ENCODE measurements at regions not wholly inside any gene's neighbourhood (a gene's known extent, or its start where the extent isn't known, plus 50 kb on each side); places are given as distances from the start of the nearest gene placed in this dataset.

GRCh38 chr12:4011597-4011996 lies 138.4 kb upstream of the PARP11 start:
- TF ChIP-seq CTCF (IDR thresholded peaks at IDR 0.05; ENCODE audit: insufficient read depth, low read length, poor library complexity, severe bottlenecking) = no peak
- DNase-seq (ENCODE audit: extremely low read depth, insufficient read length) = no peak
- H3K4me3 ChIP-seq (replicated peaks; ENCODE audit: low read depth, low read length) = no peak overlapping the region
- no peaks in the 10 kb centered on the region for H3K27me3 ChIP-seq (replicated peaks; ENCODE audit: control insufficient read depth, insufficient read depth, low read length)
- no peaks in the 10 kb centered on the region for H3K36me3 ChIP-seq (ENCODE audit: control insufficient read depth, insufficient read depth, low read length)

GRCh38 chr12:4009979-4010704 lies 136.9 kb upstream of the PARP11 start:
- Histone ChIP-seq H3K27me3 (replicated peaks; ENCODE audit: control insufficient read depth, insufficient read depth, low read length) (no peaks in the 10 kb centered on the region), H3K4me3 (replicated peaks; ENCODE audit: low read depth, low read length) (no peak overlapping the region), H3K36me3 (ENCODE audit: control insufficient read depth, insufficient read depth, low read length) (no peaks in the 10 kb centered on the region)
- no peak for TF ChIP-seq CTCF (IDR thresholded peaks at IDR 0.05; ENCODE audit: insufficient read depth, low read length, poor library complexity, severe bottlenecking)
- DNase-seq (ENCODE audit: extremely low read depth, insufficient read length) = no peak

- TF ChIP-seq CTCF (IDR thresholded peaks at IDR 0.05; ENCODE audit: insufficient read depth, low read length, poor library complexity, severe bottlenecking) = no peak
- H3K36me3 ChIP-seq (ENCODE audit: control insufficient read depth, insufficient read depth, low read length) = no peaks in the 10 kb centered on the region
- peaks cover 2% of the 10 kb centered on the region for H3K27me3 ChIP-seq (replicated peaks; ENCODE audit: control insufficient read depth, insufficient read depth, low read length)
- no peak for DNase-seq (ENCODE audit: extremely low read depth, insufficient read length)
- H3K4me3 ChIP-seq (replicated peaks; ENCODE audit: low read depth, low read length) = no peak overlapping the region
These were observed 133.5 kb upstream of the PARP11 start for GRCh38 chr12:4006743-4007142.

GRCh38 chr12:4005851-4006430 lies 132.7 kb upstream of the PARP11 start:
- DNase-seq (ENCODE audit: extremely low read depth, insufficient read length) = no peak
- H3K27me3 ChIP-seq (replicated peaks; ENCODE audit: control insufficient read depth, insufficient read depth, low read length) = peaks cover 2% of the 10 kb centered on the region
- no peak overlapping the region for H3K4me3 ChIP-seq (replicated peaks; ENCODE audit: low read depth, low read length)
- no peaks in the 10 kb centered on the region for H3K36me3 ChIP-seq (ENCODE audit: control insufficient read depth, insufficient read depth, low read length)
- no peak for TF ChIP-seq CTCF (IDR thresholded peaks at IDR 0.05; ENCODE audit: insufficient read depth, low read length, poor library complexity, severe bottlenecking)

GRCh38 chr12:4003576-4003975 lies 130.4 kb upstream of the PARP11 start:
- no peak for DNase-seq (ENCODE audit: extremely low read depth, insufficient read length)
- TF ChIP-seq CTCF (IDR thresholded peaks at IDR 0.05; ENCODE audit: insufficient read depth, low read length, poor library complexity, severe bottlenecking) = no peak
- H3K36me3 ChIP-seq (ENCODE audit: control insufficient read depth, insufficient read depth, low read length) = no peaks in the 10 kb centered on the region
- peaks cover 2% of the 10 kb centered on the region for H3K27me3 ChIP-seq (replicated peaks; ENCODE audit: control insufficient read depth, insufficient read depth, low read length)
- no peak overlapping the region for H3K4me3 ChIP-seq (replicated peaks; ENCODE audit: low read depth, low read length)

Data from GM06990 (cell line).